ENCODE measurements at regions not wholly inside any gene's neighbourhood (a gene's known extent, or its start where the extent isn't known, plus 50 kb on each side); places are given as distances from the start of the nearest gene placed in this dataset.

GRCh38 chr13:112183532-112184090 is 116.7 kb downstream of the SOX1 start:
- TF ChIP-seq MYC (IDR thresholded peaks at IDR 0.05; ENCODE audit: low read depth, low read length) (no peak), CTCF (IDR thresholded peaks at IDR 0.05; ENCODE audit: low read depth, low read length) (no peak), POLR2A (IDR thresholded peaks at IDR 0.05; ENCODE audit: extremely low read depth, insufficient read length) (no peak), MAX (IDR thresholded peaks at IDR 0.05; ENCODE audit: low read depth, low read length) (no peak)
- H3K4me3 ChIP-seq (ENCODE audit: low read depth, low read length), result no peak overlapping the region
- DNase-seq (ENCODE audit: low read depth), result no peak

GRCh38 chr13:112184261-112184660 is 117.3 kb downstream of the SOX1 start:
- TF ChIP-seq MYC (IDR thresholded peaks at IDR 0.05; ENCODE audit: low read depth, low read length) (no peak), CTCF (IDR thresholded peaks at IDR 0.05; ENCODE audit: low read depth, low read length) (no peak), MAX (IDR thresholded peaks at IDR 0.05; ENCODE audit: low read depth, low read length) (no peak), POLR2A (IDR thresholded peaks at IDR 0.05; ENCODE audit: extremely low read depth, insufficient read length) (no peak)
- no peak for DNase-seq (ENCODE audit: low read depth)
- no peak overlapping the region for H3K4me3 ChIP-seq (ENCODE audit: low read depth, low read length)

- TF ChIP-seq CTCF (IDR thresholded peaks at IDR 0.05; ENCODE audit: low read depth, low read length) (no peak), MYC (IDR thresholded peaks at IDR 0.05; ENCODE audit: low read depth, low read length) (no peak), MAX (IDR thresholded peaks at IDR 0.05; ENCODE audit: low read depth, low read length) (no peak), POLR2A (IDR thresholded peaks at IDR 0.05; ENCODE audit: extremely low read depth, insufficient read length) (no peak)
- no peak overlapping the region for H3K4me3 ChIP-seq (ENCODE audit: low read depth, low read length)
- no peak for DNase-seq (ENCODE audit: low read depth)
Measured at GRCh38 chr13:112184851-112185371, 118.0 kb downstream of the SOX1 start.

- no peak for DNase-seq (ENCODE audit: low read depth)
Measured at GRCh38 chr13:112185466-112185865, 118.5 kb downstream of the SOX1 start.

GRCh38 chr13:112186091-112186490 is 119.1 kb downstream of the SOX1 start:
- H3K4me3 ChIP-seq (ENCODE audit: low read depth, low read length), result no peak overlapping the region
- TF ChIP-seq POLR2A (IDR thresholded peaks at IDR 0.05; ENCODE audit: extremely low read depth, insufficient read length) (no peak), CTCF (IDR thresholded peaks at IDR 0.05; ENCODE audit: low read depth, low read length) (no peak), MAX (IDR thresholded peaks at IDR 0.05; ENCODE audit: low read depth, low read length) (no peak), MYC (IDR thresholded peaks at IDR 0.05; ENCODE audit: low read depth, low read length) (no peak)
- no peak for DNase-seq (ENCODE audit: low read depth)

More at GRCh38 chr13:112185466-112185865, 118.5 kb downstream of the SOX1 start:
- H3K4me3 ChIP-seq (ENCODE audit: low read depth, low read length), result no peak overlapping the region
- no peak for TF ChIP-seq MAX (IDR thresholded peaks at IDR 0.05; ENCODE audit: low read depth, low read length)
- no peak for TF ChIP-seq POLR2A (IDR thresholded peaks at IDR 0.05; ENCODE audit: extremely low read depth, insufficient read length)
- TF ChIP-seq CTCF (IDR thresholded peaks at IDR 0.05; ENCODE audit: low read depth, low read length), result no peak
- TF ChIP-seq MYC (IDR thresholded peaks at IDR 0.05; ENCODE audit: low read depth, low read length), result no peak
